HepG2 (cell line): ENCODE measurements at regions not wholly inside any gene's neighbourhood (a gene's known extent, or its start where the extent isn't known, plus 50 kb on each side); places are given as distances from the start of the nearest gene placed in this dataset.

Experiments used
- ATF7-NPFF ChIP-seq: sonication (generic); formaldehyde crosslinking; IDR thresholded peaks from 2 replicates; pipeline ENCODE4 v1.8.1; 2023; ENCODE audit warnings: mild to moderate bottlenecking, low read depth, missing genetic modification reagents, moderate library complexity
- DNMT1 ChIP-seq: sonication (generic); formaldehyde crosslinking; IDR thresholded peaks from 2 replicates; pipeline ENCODE4 v1.5.1; 2020; ENCODE audit warnings: mild to moderate bottlenecking, missing genetic modification reagents
- FOXA3 ChIP-seq: IDR thresholded peaks from 2 replicates; pipeline ENCODE4 v1.6.1; 2016; ENCODE audit warnings: missing genetic modification reagents, missing compliant biosample characterization
- JUNB ChIP-seq: sonication (generic); formaldehyde crosslinking; IDR thresholded peaks from 2 replicates; pipeline ENCODE4 v1.8.0; 2022; ENCODE audit warnings: missing genetic modification reagents, mild to moderate bottlenecking, borderline replicate concordance
- KDM6A ChIP-seq: IDR thresholded peaks from 2 replicates; pipeline ENCODE4 v1.6.1; 2016; ENCODE audit warnings: low read depth
- POGZ ChIP-seq: sonication (generic); formaldehyde crosslinking; IDR thresholded peaks from 2 replicates; pipeline ENCODE4 v1.4.0; 2020; ENCODE audit warnings: mild to moderate bottlenecking, missing genetic modification reagents
- SIX4 ChIP-seq: sonication (generic); formaldehyde crosslinking; IDR thresholded peaks from 2 replicates; pipeline ENCODE4 v1.4.0; 2020; ENCODE audit warnings: missing genetic modification reagents
- ZBTB7B ChIP-seq: sonication (generic); formaldehyde crosslinking; IDR thresholded peaks from 2 replicates; pipeline ENCODE4 v1.4.0; 2020; ENCODE audit warnings: missing genetic modification reagents
- ZNF274 ChIP-seq: sonication (generic); formaldehyde crosslinking; IDR thresholded peaks from 2 replicates; pipeline ENCODE4 v1.5.1; 2020; ENCODE audit warnings: mild to moderate bottlenecking, missing genetic modification reagents
- TF ChIP-seq, protein P1 (sequence below): sonication (generic); formaldehyde crosslinking; IDR thresholded peaks from 2 replicates; pipeline ENCODE4 v1.8.1; 2022; ENCODE audit warnings: low read depth, mild to moderate bottlenecking, missing genetic modification reagents
- TF ChIP-seq, protein P2 (sequence below): sonication (generic); formaldehyde crosslinking; IDR thresholded peaks from 2 replicates; pipeline ENCODE4 v1.4.0; 2020; ENCODE audit warnings: mild to moderate bottlenecking, missing genetic modification reagents
- TF ChIP-seq, protein P3 (sequence below): sonication (generic); formaldehyde crosslinking; IDR thresholded peaks from 2 replicates; pipeline ENCODE4 v1.4.0; 2020; ENCODE audit warnings: missing genetic modification reagents
- TF ChIP-seq, protein P4 (sequence below): sonication (generic); formaldehyde crosslinking; IDR thresholded peaks from 2 replicates; pipeline ENCODE4 v1.5.1; 2020; ENCODE audit warnings: missing genetic modification reagents, mild to moderate bottlenecking, borderline replicate concordance
- TF ChIP-seq, protein P5 (sequence below): sonication (generic); formaldehyde crosslinking; IDR thresholded peaks from 2 replicates; pipeline ENCODE4 v1.4.0; 2020; ENCODE audit warnings: missing genetic modification reagents
- TF ChIP-seq, protein P6 (sequence below): IDR thresholded peaks from 2 replicates; pipeline ENCODE4 v1.4.0; 2020; ENCODE audit warnings: mild to moderate bottlenecking, missing genetic modification reagents

DNA sequence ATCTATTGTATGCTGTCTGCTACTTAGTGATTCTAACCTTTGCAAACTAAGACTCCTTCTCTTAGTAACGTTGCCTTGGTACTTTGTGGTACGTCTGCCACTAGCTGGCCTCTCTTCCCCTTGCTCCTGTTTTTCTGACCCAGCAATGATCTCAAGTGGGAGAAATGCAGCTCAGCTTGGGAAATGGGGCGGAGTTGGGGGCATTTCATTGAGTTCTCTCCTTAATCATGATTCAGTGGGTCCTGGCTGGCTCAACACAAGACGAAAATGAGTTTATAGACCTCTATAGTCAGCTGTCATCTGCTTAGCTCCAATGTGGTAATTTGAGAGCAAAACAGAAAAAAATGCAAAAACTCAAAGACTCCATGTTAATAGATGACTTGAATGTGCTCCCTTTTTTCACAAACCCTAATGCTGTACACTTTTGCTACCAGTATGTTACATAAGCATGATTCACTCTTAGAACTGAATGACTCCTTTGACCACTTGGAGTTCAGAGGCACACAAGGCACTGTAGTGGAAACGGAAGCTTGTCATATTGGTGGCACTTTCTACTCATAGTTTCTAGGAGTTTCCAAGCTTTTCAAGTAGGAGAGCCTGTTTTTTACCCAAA, 55.3 kb upstream of the SOX4 start (continued):
- TF ChIP-seq, protein P1, sequence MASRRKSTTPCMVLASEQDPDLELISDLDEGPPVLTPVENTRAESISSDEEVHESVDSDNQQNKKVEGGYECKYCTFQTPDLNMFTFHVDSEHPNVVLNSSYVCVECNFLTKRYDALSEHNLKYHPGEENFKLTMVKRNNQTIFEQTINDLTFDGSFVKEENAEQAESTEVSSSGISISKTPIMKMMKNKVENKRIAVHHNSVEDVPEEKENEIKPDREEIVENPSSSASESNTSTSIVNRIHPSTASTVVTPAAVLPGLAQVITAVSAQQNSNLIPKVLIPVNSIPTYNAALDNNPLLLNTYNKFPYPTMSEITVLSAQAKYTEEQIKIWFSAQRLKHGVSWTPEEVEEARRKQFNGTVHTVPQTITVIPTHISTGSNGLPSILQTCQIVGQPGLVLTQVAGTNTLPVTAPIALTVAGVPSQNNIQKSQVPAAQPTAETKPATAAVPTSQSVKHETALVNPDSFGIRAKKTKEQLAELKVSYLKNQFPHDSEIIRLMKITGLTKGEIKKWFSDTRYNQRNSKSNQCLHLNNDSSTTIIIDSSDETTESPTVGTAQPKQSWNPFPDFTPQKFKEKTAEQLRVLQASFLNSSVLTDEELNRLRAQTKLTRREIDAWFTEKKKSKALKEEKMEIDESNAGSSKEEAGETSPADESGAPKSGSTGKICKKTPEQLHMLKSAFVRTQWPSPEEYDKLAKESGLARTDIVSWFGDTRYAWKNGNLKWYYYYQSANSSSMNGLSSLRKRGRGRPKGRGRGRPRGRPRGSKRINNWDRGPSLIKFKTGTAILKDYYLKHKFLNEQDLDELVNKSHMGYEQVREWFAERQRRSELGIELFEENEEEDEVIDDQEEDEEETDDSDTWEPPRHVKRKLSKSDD = no peak
- TF ChIP-seq KDM6A (CRISPR knock-in tag) (no peak), ATF7-NPFF (CRISPR knock-in tag) (no peak), POGZ (CRISPR knock-in tag) (peak; percentile 61; the same call in 1 of the 2 replicates), ZNF274 (no peak), DNMT1 (CRISPR knock-in tag) (no peak), JUNB (no peak), SIX4 (no peak), ZBTB7B (CRISPR knock-in tag) (no peak), FOXA3 (CRISPR knock-in tag) (peak; percentile 47)
- TF ChIP-seq, protein P2, sequence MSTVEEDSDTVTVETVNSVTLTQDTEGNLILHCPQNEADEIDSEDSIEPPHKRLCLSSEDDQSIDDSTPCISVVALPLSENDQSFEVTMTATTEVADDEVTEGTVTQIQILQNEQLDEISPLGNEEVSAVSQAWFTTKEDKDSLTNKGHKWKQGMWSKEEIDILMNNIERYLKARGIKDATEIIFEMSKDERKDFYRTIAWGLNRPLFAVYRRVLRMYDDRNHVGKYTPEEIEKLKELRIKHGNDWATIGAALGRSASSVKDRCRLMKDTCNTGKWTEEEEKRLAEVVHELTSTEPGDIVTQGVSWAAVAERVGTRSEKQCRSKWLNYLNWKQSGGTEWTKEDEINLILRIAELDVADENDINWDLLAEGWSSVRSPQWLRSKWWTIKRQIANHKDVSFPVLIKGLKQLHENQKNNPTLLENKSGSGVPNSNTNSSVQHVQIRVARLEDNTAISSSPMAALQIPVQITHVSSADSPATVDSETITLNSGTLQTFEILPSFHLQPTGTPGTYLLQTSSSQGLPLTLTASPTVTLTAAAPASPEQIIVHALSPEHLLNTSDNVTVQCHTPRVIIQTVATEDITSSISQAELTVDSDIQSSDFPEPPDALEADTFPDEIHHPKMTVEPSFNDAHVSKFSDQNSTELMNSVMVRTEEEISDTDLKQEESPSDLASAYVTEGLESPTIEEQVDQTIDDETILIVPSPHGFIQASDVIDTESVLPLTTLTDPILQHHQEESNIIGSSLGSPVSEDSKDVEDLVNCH = no peak
- TF ChIP-seq, protein P3, sequence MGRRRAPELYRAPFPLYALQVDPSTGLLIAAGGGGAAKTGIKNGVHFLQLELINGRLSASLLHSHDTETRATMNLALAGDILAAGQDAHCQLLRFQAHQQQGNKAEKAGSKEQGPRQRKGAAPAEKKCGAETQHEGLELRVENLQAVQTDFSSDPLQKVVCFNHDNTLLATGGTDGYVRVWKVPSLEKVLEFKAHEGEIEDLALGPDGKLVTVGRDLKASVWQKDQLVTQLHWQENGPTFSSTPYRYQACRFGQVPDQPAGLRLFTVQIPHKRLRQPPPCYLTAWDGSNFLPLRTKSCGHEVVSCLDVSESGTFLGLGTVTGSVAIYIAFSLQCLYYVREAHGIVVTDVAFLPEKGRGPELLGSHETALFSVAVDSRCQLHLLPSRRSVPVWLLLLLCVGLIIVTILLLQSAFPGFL (CRISPR knock-in tag) = no peak
- TF ChIP-seq, protein P4, sequence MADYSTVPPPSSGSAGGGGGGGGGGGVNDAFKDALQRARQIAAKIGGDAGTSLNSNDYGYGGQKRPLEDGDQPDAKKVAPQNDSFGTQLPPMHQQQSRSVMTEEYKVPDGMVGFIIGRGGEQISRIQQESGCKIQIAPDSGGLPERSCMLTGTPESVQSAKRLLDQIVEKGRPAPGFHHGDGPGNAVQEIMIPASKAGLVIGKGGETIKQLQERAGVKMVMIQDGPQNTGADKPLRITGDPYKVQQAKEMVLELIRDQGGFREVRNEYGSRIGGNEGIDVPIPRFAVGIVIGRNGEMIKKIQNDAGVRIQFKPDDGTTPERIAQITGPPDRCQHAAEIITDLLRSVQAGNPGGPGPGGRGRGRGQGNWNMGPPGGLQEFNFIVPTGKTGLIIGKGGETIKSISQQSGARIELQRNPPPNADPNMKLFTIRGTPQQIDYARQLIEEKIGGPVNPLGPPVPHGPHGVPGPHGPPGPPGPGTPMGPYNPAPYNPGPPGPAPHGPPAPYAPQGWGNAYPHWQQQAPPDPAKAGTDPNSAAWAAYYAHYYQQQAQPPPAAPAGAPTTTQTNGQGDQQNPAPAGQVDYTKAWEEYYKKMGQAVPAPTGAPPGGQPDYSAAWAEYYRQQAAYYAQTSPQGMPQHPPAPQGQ = no peak
- TF ChIP-seq, protein P5, sequence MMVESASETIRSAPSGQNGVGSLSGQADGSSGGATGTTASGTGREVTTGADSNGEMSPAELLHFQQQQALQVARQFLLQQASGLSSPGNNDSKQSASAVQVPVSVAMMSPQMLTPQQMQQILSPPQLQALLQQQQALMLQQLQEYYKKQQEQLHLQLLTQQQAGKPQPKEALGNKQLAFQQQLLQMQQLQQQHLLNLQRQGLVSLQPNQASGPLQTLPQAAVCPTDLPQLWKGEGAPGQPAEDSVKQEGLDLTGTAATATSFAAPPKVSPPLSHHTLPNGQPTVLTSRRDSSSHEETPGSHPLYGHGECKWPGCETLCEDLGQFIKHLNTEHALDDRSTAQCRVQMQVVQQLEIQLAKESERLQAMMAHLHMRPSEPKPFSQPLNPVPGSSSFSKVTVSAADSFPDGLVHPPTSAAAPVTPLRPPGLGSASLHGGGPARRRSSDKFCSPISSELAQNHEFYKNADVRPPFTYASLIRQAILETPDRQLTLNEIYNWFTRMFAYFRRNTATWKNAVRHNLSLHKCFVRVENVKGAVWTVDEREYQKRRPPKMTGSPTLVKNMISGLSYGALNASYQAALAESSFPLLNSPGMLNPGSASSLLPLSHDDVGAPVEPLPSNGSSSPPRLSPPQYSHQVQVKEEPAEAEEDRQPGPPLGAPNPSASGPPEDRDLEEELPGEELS (CRISPR knock-in tag) = no peak
- TF ChIP-seq, protein P6, sequence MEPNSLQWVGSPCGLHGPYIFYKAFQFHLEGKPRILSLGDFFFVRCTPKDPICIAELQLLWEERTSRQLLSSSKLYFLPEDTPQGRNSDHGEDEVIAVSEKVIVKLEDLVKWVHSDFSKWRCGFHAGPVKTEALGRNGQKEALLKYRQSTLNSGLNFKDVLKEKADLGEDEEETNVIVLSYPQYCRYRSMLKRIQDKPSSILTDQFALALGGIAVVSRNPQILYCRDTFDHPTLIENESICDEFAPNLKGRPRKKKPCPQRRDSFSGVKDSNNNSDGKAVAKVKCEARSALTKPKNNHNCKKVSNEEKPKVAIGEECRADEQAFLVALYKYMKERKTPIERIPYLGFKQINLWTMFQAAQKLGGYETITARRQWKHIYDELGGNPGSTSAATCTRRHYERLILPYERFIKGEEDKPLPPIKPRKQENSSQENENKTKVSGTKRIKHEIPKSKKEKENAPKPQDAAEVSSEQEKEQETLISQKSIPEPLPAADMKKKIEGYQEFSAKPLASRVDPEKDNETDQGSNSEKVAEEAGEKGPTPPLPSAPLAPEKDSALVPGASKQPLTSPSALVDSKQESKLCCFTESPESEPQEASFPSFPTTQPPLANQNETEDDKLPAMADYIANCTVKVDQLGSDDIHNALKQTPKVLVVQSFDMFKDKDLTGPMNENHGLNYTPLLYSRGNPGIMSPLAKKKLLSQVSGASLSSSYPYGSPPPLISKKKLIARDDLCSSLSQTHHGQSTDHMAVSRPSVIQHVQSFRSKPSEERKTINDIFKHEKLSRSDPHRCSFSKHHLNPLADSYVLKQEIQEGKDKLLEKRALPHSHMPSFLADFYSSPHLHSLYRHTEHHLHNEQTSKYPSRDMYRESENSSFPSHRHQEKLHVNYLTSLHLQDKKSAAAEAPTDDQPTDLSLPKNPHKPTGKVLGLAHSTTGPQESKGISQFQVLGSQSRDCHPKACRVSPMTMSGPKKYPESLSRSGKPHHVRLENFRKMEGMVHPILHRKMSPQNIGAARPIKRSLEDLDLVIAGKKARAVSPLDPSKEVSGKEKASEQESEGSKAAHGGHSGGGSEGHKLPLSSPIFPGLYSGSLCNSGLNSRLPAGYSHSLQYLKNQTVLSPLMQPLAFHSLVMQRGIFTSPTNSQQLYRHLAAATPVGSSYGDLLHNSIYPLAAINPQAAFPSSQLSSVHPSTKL (CRISPR knock-in tag) = peak; percentile 87
